GM12878 (cell line): ENCODE measurements at regions not wholly inside any gene's neighbourhood (a gene's known extent, or its start where the extent isn't known, plus 50 kb on each side); places are given as distances from the start of the nearest gene placed in this dataset.

ENCODE experiments used
- ATAC-seq: fragments of 200-7000 bp; cut with Tn5 transposase; 3 replicates; pipeline ENCODE4 v1.9.1; 2020; ENCODE audit warnings: mild to moderate bottlenecking, moderate library complexity
- BruUV-seq: library from RNA; stranded (reverse); fragments of 400-500 nt; replicated peaks from 2 replicates; lab custom pipeline; 2021; lab: Mats Ljungman, UMichigan
- CTCF ChIA-PET: fragments of 300-600 bp; sonication (Branson Sonifier 250); formaldehyde crosslinking; extraction: SDS; loops from one replicate; lab custom pipeline; 2021; ENCODE audit warnings: inconsistent platforms; lab: Yijun Ruan, JAX
- POLR2A ChIA-PET: fragments of 350-600 bp; formaldehyde crosslinking; extraction: SDS; loops from one replicate; lab custom pipeline; 2021; ENCODE audit warnings: inconsistent platforms; lab: Charles Lee
- RAD21 ChIA-PET: fragments of 300-600 bp; sonication (Branson Sonifier 250); formaldehyde crosslinking; loops from one replicate; lab custom pipeline; 2023; ENCODE audit warnings: antibody characterized with exemption; ENCODE audit not compliant: unreplicated experiment; lab: Charles Lee
- SMC1A ChIA-PET: fragments of 300-600 bp; sonication (Branson Sonifier 250); formaldehyde crosslinking; loops from one replicate; lab custom pipeline; 2023; ENCODE audit not compliant: unreplicated experiment, uncharacterized antibody; lab: Charles Lee
- DNase-seq: peaks from one replicate; pipeline ENCODE4 v3.0.0-alpha.2; 2011; ENCODE audit warnings: low read depth, low spot score
- FAIRE-seq: peaks from 3 replicates; lab custom pipeline; 2011; peaks lifted over from hg19 to GRCh38; lab: Jason Lieb, UNC
- H2AFZ ChIP-seq: 2 replicates; pipeline ENCODE4 v1.6.0; 2011; ENCODE audit warnings: low read depth, low read length, control low read depth; ENCODE audit not compliant: control insufficient read depth
- H3K27ac ChIP-seq: 2 replicates; pipeline ENCODE4 v1.5.1; 2011; ENCODE audit warnings: control low read depth; ENCODE audit not compliant: control insufficient read depth, insufficient read depth
- H3K27me3 ChIP-seq, 2 experiments: replicated peaks in 1 of 2; 2 replicates each; pipeline versions ENCODE4 v1.6.0 to v1.6.1; 2011; ENCODE audit warnings: low read length in 1 of 2; ENCODE audit not compliant: control insufficient read depth in 2 of 2, insufficient read depth in 2 of 2
- H3K36me3 ChIP-seq, 2 experiments: 2 replicates each; pipeline ENCODE4 v1.5.1; 2011; ENCODE audit warnings: low read length in 1 of 2; ENCODE audit not compliant: control insufficient read depth in 2 of 2, insufficient read depth in 2 of 2
- H3K4me1 ChIP-seq: 2 replicates; pipeline ENCODE4 v1.6.1; 2011; ENCODE audit warnings: mild to moderate bottlenecking, low read length, moderate library complexity, mixed read lengths; ENCODE audit not compliant: control insufficient read depth, insufficient read depth
- H3K4me2 ChIP-seq: 2 replicates; pipeline ENCODE4 v1.6.0; 2011; ENCODE audit warnings: control low read depth; ENCODE audit not compliant: control insufficient read depth, insufficient read depth
- H3K4me3 ChIP-seq: fragments of 200-600 bp; sonication (generic); 2 replicates; pipeline ENCODE4 v1.5.1; 2016
- H3K79me2 ChIP-seq: 2 replicates; pipeline ENCODE4 v1.6.0; 2011; ENCODE audit warnings: low read length; ENCODE audit not compliant: control insufficient read depth, insufficient read depth
- H3K9ac ChIP-seq: 2 replicates; pipeline ENCODE4 v1.8.0; 2011; ENCODE audit warnings: low read length, control low read depth, mixed read lengths; ENCODE audit not compliant: control insufficient read depth, insufficient read depth
- H3K9me3 ChIP-seq: replicated peaks from 3 replicates; pipeline ENCODE4 v1.5.1; 2011; ENCODE audit warnings: mild to moderate bottlenecking, low read length; ENCODE audit not compliant: control insufficient read depth, insufficient read depth
- H4K20me1 ChIP-seq: 2 replicates; pipeline ENCODE4 v1.6.0; 2011; ENCODE audit not compliant: control insufficient read depth, insufficient read depth
- ATF3 ChIP-seq: IDR thresholded peaks from 2 replicates; pipeline ENCODE4 v1.6.1; 2011; ENCODE audit warnings: low read depth, mild to moderate bottlenecking, low read length, moderate library complexity, borderline replicate concordance; ENCODE audit errors: extremely low read depth
- DPF2 ChIP-seq: fragments of 450-650 bp; IDR thresholded peaks from 2 replicates; pipeline ENCODE4 v1.6.1; 2017; ENCODE audit warnings: mild to moderate bottlenecking
- EED ChIP-seq: sonication (generic); IDR thresholded peaks from 2 replicates; pipeline ENCODE4 v1.6.1; 2016; ENCODE audit warnings: antibody characterized with exemption, low read depth
- GABPA ChIP-seq: IDR thresholded peaks from 2 replicates; pipeline ENCODE4 v1.6.1; 2014; ENCODE audit warnings: antibody characterized with exemption, low read depth, mild to moderate bottlenecking, inconsistent platforms
- KLF5 ChIP-seq: fragments of 450-650 bp; IDR thresholded peaks from 2 replicates; pipeline ENCODE4 v1.6.1; 2014; ENCODE audit warnings: mild to moderate bottlenecking; ENCODE audit not compliant: partially characterized antibody
- NFXL1 ChIP-seq: fragments of 450-650 bp; IDR thresholded peaks from 2 replicates; pipeline ENCODE4 v1.6.1; 2017; ENCODE audit warnings: antibody characterized with exemption, mild to moderate bottlenecking, borderline replicate concordance
- POLR2A ChIP-seq: IDR thresholded peaks from 2 replicates; pipeline ENCODE4 v1.6.1; 2011; ENCODE audit warnings: low read depth, mild to moderate bottlenecking, low read length
- RCOR1 ChIP-seq: conservative IDR thresholded peaks from 2 replicates; pipeline ENCODE4 v1.6.1; 2012; ENCODE audit warnings: low read depth, low read length, improper control_type of control experiment
- SIN3A ChIP-seq: IDR thresholded peaks from 2 replicates; pipeline ENCODE4 v1.6.1; 2012; ENCODE audit warnings: low read depth, low read length, improper control_type of control experiment
- SMC3 ChIP-seq: IDR thresholded peaks from 2 replicates; pipeline ENCODE4 v1.6.1; 2011; ENCODE audit warnings: low read length, improper control_type of control experiment, borderline replicate concordance
- TAF1 ChIP-seq: IDR thresholded peaks from 2 replicates; pipeline ENCODE4 v1.6.1; 2011; ENCODE audit warnings: mild to moderate bottlenecking, low read depth, low read length, borderline replicate concordance
- TBL1XR1 ChIP-seq: IDR thresholded peaks from 2 replicates; pipeline ENCODE4 v1.6.1; 2012; ENCODE audit warnings: low read depth, low read length, improper control_type of control experiment
- TCF3 ChIP-seq: IDR thresholded peaks from 2 replicates; pipeline ENCODE4 v1.6.1; 2012; ENCODE audit warnings: low read depth, mild to moderate bottlenecking, low read length, borderline replicate concordance; ENCODE audit not compliant: insufficient read depth
- WRNIP1 ChIP-seq: IDR thresholded peaks from 2 replicates; pipeline ENCODE4 v1.6.1; 2011; ENCODE audit warnings: low read depth, low read length, improper control_type of control experiment, borderline replicate concordance
- WGBS: methylation state at CpG from one replicate; pipeline ENCODE4 v1.1.6; 2016; ENCODE audit warnings: low lambda C conversion rate; ENCODE audit not compliant: insufficient replicate concordance, insufficient coverage; ENCODE audit errors: missing lambda C conversion rate; 5-methylcytosine and 5-hydroxymethylcytosine counted together
- in situ Hi-C: fragments of 300-500 bp; cut with MboI; formaldehyde crosslinking; loops from 9 replicates; pipeline ENCODE4 v1.14.3; 2018; ENCODE audit warnings: mixed read lengths
- intact Hi-C: fragments of 100-400 bp; cut with micrococcal nuclease; formaldehyde crosslinking; loops from one replicate; pipeline ENCODE4 v1.14.2; 2022; ENCODE audit not compliant: unreplicated experiment
- TF ChIP-seq, protein P1 (sequence below): fragments of 450-650 bp; IDR thresholded peaks from 2 replicates; pipeline ENCODE4 v1.6.1; 2017; ENCODE audit warnings: low read depth, mild to moderate bottlenecking, moderate library complexity

- in situ Hi-C loops (loop anchor here (10.0 kb wide), 1 partner anchor 599 kb away; no protein-coding TSS in a partner anchor), intact Hi-C loops (no loop called here)
- no TSS peak for BruUV-seq
- ChIA-PET POLR2A (no interaction called here), SMC1A (no interaction called here), RAD21 (no interaction called here), CTCF (no interaction called here)
- no peak overlapping the region for H3K4me2 ChIP-seq
- no peak overlapping the region for H3K9ac ChIP-seq
- no peak for FAIRE-seq
- no peaks in the 10 kb centered on the region for H3K9me3 ChIP-seq
- H3K4me3 ChIP-seq, result no peak overlapping the region
- H4K20me1 ChIP-seq, result no peaks in the 10 kb centered on the region
- no peak overlapping the region for H2AFZ ChIP-seq
- H3K27me3 ChIP-seq, result no peaks in the 10 kb centered on the region
- no peaks in the 10 kb centered on the region for H3K79me2 ChIP-seq
- TF ChIP-seq POLR2A, result no peak
- TF ChIP-seq KLF5, result no peak
- no peak for TF ChIP-seq WRNIP1
- 22% methylated on average over 5 of the region's 5 CpGs for WGBS
- ATAC-seq, result no peak
- H3K27ac ChIP-seq, result no peak overlapping the region
- DNase-seq, result no peak
- H3K4me1 ChIP-seq, result no peaks in the 10 kb centered on the region
- H3K36me3 ChIP-seq, result no peaks in the 10 kb centered on the region
These were observed 122.5 kb upstream of the TRPM3 start for GRCh38 chr9:71243951-71244350.

GRCh38 chr9:71242081-71242480 lies 120.7 kb upstream of the TRPM3 start:
- intact Hi-C loops, result no loop called here
- H3K4me1 ChIP-seq, result no peaks in the 10 kb centered on the region
- no peaks in the 10 kb centered on the region for H3K9me3 ChIP-seq
- H3K4me2 ChIP-seq, result no peak overlapping the region
- H3K9ac ChIP-seq, result no peak overlapping the region
- 56% methylated on average over 6 of the region's 6 CpGs for WGBS
- RAD21 ChIA-PET, result no interaction called here
- DNase-seq (no peak), FAIRE-seq (no peak), ATAC-seq (no peak)
- H3K4me3 ChIP-seq, result no peak overlapping the region
- no TSS peak for BruUV-seq
- in situ Hi-C loops, result loop anchor here (10.0 kb wide), 1 partner anchor 597 kb away; no protein-coding TSS in a partner anchor
- CTCF ChIA-PET, result no interaction called here
- H3K27ac ChIP-seq, result no peak overlapping the region
- POLR2A ChIA-PET, result no interaction called here
- no peaks in the 10 kb centered on the region for H3K27me3 ChIP-seq
- H2AFZ ChIP-seq, result no peak overlapping the region
- no peaks in the 10 kb centered on the region for H3K79me2 ChIP-seq
- H3K36me3 ChIP-seq, result no peaks in the 10 kb centered on the region
- SMC1A ChIA-PET, result no interaction called here
- no peaks in the 10 kb centered on the region for H4K20me1 ChIP-seq
- TF ChIP-seq, protein P1, sequence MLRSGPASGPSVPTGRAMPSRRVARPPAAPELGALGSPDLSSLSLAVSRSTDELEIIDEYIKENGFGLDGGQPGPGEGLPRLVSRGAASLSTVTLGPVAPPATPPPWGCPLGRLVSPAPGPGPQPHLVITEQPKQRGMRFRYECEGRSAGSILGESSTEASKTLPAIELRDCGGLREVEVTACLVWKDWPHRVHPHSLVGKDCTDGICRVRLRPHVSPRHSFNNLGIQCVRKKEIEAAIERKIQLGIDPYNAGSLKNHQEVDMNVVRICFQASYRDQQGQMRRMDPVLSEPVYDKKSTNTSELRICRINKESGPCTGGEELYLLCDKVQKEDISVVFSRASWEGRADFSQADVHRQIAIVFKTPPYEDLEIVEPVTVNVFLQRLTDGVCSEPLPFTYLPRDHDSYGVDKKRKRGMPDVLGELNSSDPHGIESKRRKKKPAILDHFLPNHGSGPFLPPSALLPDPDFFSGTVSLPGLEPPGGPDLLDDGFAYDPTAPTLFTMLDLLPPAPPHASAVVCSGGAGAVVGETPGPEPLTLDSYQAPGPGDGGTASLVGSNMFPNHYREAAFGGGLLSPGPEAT, result no peak
- TF ChIP-seq TCF3 (no peak), ATF3 (no peak), SMC3 (no peak), TBL1XR1 (no peak), EED (no peak), DPF2 (no peak), GABPA (no peak), RCOR1 (no peak), TAF1 (no peak), SIN3A (no peak), NFXL1 (no peak)
